Fibroblast of lung (primary cell): ENCODE measurements at regions not wholly inside any gene's neighbourhood (a gene's known extent, or its start where the extent isn't known, plus 50 kb on each side); places are given as distances from the start of the nearest gene placed in this dataset.

ENCODE experiments used
- DNase-seq, 2 donors: peaks; one replicate each; pipeline versions ENCODE4 v3.0.0 to v3.0.0-alpha.2; 2010; ENCODE audit warnings: low read depth in 2 of 2
- H2AFZ ChIP-seq: 2 replicates; pipeline ENCODE4 v1.5.1; 2012; ENCODE audit warnings: low read length, control low read depth, inconsistent platforms
- H3K27ac ChIP-seq: 2 replicates; pipeline ENCODE4 v1.5.1; 2011; ENCODE audit warnings: low read length, control low read depth; ENCODE audit not compliant: insufficient read depth
- H3K27me3 ChIP-seq: 2 replicates; pipeline ENCODE4 v1.5.1; 2011; ENCODE audit warnings: mild to moderate bottlenecking, low read length; ENCODE audit not compliant: control insufficient read depth, insufficient read depth
- H3K36me3 ChIP-seq: 2 replicates; pipeline ENCODE4 v1.5.1; 2011; ENCODE audit warnings: low read length; ENCODE audit not compliant: control insufficient read depth, insufficient read depth
- H3K4me1 ChIP-seq: 2 replicates; pipeline ENCODE4 v1.5.1; 2011; ENCODE audit warnings: low read length; ENCODE audit not compliant: control insufficient read depth, insufficient read depth; ENCODE audit errors: extremely low read depth
- H3K4me2 ChIP-seq: 2 replicates; pipeline ENCODE4 v1.5.1; 2011; ENCODE audit warnings: low read length, control low read depth; ENCODE audit not compliant: insufficient read depth; ENCODE audit errors: extremely low read depth
- H3K4me3 ChIP-seq, 4 experiments: fragments of 200-600 bp in 1 of 4; sonication (generic) in 1 of 4; replicated peaks in 1 of 4; 2 replicates each; pipeline ENCODE4 v1.5.1; 2011 to 2016; ENCODE audit warnings: low read length in 4 of 4, low read depth in 3 of 4, mild to moderate bottlenecking in 3 of 4, control low read depth in 2 of 4, inconsistent platforms in 1 of 4, mixed read lengths in 1 of 4; ENCODE audit not compliant: insufficient read depth in 1 of 4; ENCODE audit errors: control extremely low read depth in 1 of 4
- H3K79me2 ChIP-seq: 2 replicates; pipeline ENCODE4 v1.5.1; 2012; ENCODE audit warnings: mild to moderate bottlenecking, low read length, inconsistent platforms; ENCODE audit not compliant: control insufficient read depth, insufficient read depth
- H3K9ac ChIP-seq: 2 replicates; pipeline ENCODE4 v1.5.1; 2011; ENCODE audit warnings: mild to moderate bottlenecking, low read length, control low read depth; ENCODE audit not compliant: insufficient read depth
- H3K9me3 ChIP-seq: 2 replicates; pipeline ENCODE4 v1.5.1; 2012; ENCODE audit warnings: low read depth, low read length; ENCODE audit not compliant: control insufficient read depth, insufficient read depth
- H4K20me1 ChIP-seq: 2 replicates; pipeline ENCODE4 v1.5.1; 2011; ENCODE audit warnings: low read length; ENCODE audit not compliant: control insufficient read depth, insufficient read depth; ENCODE audit errors: extremely low read depth
- EZH2 ChIP-seq: IDR thresholded peaks from 2 replicates; pipeline ENCODE4 v1.5.1; 2012; ENCODE audit warnings: low read length, control low read depth, mild to moderate bottlenecking; ENCODE audit errors: missing control alignments
- TF ChIP-seq, protein P1 (sequence below), 2 donors: IDR thresholded peaks in 1 of 2; conservative IDR thresholded peaks in 1 of 2; 1 replicate in 1 of 2; 2 replicates in 1 of 2; pipeline ENCODE4 v1.5.1; 2011 to 2012; ENCODE audit warnings: low read length in 2 of 2, control low read depth in 1 of 2, inconsistent platforms in 1 of 2, low read depth in 1 of 2, mild to moderate bottlenecking in 1 of 2

DNA sequence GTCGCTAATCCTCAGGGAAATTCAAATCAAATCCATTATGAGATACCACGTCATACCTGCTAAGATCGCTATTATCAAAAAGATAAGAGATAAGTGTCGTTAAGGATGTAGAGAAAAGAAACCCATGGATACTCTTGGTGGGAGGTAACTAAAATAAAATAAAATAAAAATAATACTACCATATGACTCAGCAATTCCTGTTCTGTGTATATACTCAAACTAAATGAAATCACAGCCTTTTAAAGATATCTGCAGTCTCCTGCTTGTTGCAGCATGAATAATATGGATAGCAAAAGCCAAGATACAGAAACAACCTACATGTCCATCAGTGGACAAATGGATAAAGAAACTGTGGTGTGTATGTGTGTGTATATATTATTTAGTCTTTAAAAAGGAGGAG is 105.8 kb upstream of the IL15 start:
- H3K79me2 ChIP-seq = no peaks in the 10 kb centered on the region
- H4K20me1 ChIP-seq = no peaks in the 10 kb centered on the region
- no peak for DNase-seq
- H3K27me3 ChIP-seq = no peaks in the 10 kb centered on the region
- H3K9me3 ChIP-seq = no peaks in the 10 kb centered on the region
- H2AFZ ChIP-seq = no peak overlapping the region
- TF ChIP-seq, protein P1, sequence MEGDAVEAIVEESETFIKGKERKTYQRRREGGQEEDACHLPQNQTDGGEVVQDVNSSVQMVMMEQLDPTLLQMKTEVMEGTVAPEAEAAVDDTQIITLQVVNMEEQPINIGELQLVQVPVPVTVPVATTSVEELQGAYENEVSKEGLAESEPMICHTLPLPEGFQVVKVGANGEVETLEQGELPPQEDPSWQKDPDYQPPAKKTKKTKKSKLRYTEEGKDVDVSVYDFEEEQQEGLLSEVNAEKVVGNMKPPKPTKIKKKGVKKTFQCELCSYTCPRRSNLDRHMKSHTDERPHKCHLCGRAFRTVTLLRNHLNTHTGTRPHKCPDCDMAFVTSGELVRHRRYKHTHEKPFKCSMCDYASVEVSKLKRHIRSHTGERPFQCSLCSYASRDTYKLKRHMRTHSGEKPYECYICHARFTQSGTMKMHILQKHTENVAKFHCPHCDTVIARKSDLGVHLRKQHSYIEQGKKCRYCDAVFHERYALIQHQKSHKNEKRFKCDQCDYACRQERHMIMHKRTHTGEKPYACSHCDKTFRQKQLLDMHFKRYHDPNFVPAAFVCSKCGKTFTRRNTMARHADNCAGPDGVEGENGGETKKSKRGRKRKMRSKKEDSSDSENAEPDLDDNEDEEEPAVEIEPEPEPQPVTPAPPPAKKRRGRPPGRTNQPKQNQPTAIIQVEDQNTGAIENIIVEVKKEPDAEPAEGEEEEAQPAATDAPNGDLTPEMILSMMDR (conservative IDR thresholded peaks at IDR 0.05 in 1 of 2, IDR thresholded peaks at IDR 0.05 in 1 of 2; ENCODE audit: low read depth in 1 of 2, low read length in 2 of 2) = no peak
- no peak for TF ChIP-seq EZH2
- no peak overlapping the region for H3K4me2 ChIP-seq
- no peak overlapping the region for H3K27ac ChIP-seq
- no peaks in the 10 kb centered on the region for H3K36me3 ChIP-seq
- no peak overlapping the region for H3K4me3 ChIP-seq
- H3K9ac ChIP-seq = no peak overlapping the region
- H3K4me1 ChIP-seq = no peaks in the 10 kb centered on the region

DNA sequence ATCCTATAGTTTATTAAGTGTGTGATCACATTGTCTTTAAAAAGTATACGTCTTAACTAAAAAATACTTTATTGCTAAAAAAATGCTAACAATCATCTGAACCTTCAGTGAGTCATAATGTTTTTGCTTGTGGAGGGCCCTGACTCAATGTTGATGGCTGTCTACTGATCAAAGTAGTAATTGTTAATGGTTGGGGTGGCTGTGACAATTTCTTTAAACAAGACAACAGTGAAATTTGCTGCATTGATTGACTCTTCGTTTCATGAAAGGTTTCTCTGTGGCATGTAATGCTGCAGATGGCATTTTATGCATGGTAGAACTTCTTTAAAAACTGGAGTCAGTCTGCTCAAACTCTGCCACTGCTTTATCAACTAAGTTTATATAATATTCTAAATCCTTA is 101.4 kb upstream of the IL15 start:
- TF ChIP-seq, protein P1 (conservative IDR thresholded peaks at IDR 0.05 in 1 of 2, IDR thresholded peaks at IDR 0.05 in 1 of 2; ENCODE audit: low read depth in 1 of 2, low read length in 2 of 2) = no peak
- TF ChIP-seq EZH2 = no peak
- Histone ChIP-seq H3K9me3 (no peaks in the 10 kb centered on the region), H3K9ac (no peak overlapping the region), H3K4me2 (no peak overlapping the region), H3K4me1 (no peaks in the 10 kb centered on the region), H3K79me2 (no peaks in the 10 kb centered on the region), H3K27me3 (no peaks in the 10 kb centered on the region), H2AFZ (no peak overlapping the region), H4K20me1 (no peaks in the 10 kb centered on the region), H3K27ac (no peak overlapping the region), H3K4me3 (no peak overlapping the region), H3K36me3 (no peaks in the 10 kb centered on the region)
- no peak for DNase-seq

DNA sequence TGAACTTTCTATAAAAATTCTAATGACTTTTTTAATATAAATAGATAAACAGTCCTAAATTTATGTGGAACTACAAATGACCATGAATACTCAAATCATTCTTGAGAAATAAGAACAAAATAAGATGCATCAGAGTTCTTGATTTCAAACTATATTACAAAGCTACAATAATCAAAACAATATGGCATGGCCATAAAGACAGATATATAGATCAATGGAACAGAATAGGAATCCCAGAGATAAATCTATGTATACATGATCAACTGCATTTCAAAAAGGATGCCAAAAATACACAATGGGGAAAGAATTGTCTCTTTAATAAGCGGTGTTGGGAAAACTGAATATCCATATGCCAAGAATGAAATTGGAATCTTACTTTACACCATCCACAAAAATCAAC is 98.4 kb upstream of the IL15 start:
- no peak for DNase-seq
- H3K4me1 ChIP-seq = no peaks in the 10 kb centered on the region
- H2AFZ ChIP-seq = no peak overlapping the region
- no peaks in the 10 kb centered on the region for H3K9me3 ChIP-seq
- no peak overlapping the region for H3K27ac ChIP-seq
- no peaks in the 10 kb centered on the region for H3K36me3 ChIP-seq
- H3K79me2 ChIP-seq = no peaks in the 10 kb centered on the region
- H3K27me3 ChIP-seq = no peaks in the 10 kb centered on the region
- no peak overlapping the region for H3K4me3 ChIP-seq
- no peak overlapping the region for H3K4me2 ChIP-seq
- no peak for TF ChIP-seq EZH2
- TF ChIP-seq, protein P1 (conservative IDR thresholded peaks at IDR 0.05 in 1 of 2, IDR thresholded peaks at IDR 0.05 in 1 of 2; ENCODE audit: low read depth in 1 of 2, low read length in 2 of 2) = no peak
- H3K9ac ChIP-seq = no peak overlapping the region
- no peaks in the 10 kb centered on the region for H4K20me1 ChIP-seq
